Sciatic nerve (tissue), 2 donors: ENCODE measurements at regions not wholly inside any gene's neighbourhood (a gene's known extent, or its start where the extent isn't known, plus 50 kb on each side); places are given as distances from the start of the nearest gene placed in this dataset.
"Not testable (repeated sequence)": the region's sequence is repeated elsewhere in the genome, so short reads cannot be mapped to it uniquely, and the experiment has no call there.

Experiments used
- ATAC-seq: fragments of 200-7000 bp; cut with Tn5 transposase; one replicate; pipeline ENCODE4 v1.9.1; 2020; ENCODE audit warnings: mild to moderate bottlenecking, moderate library complexity
- DNase-seq: peaks from one replicate; pipeline ENCODE4 v3.0.0-alpha.2; 2020; ENCODE audit warnings: low spot score
- intact Hi-C: fragments of 100-400 bp; cut with DNase I; formaldehyde crosslinking; loops from one replicate; pipeline ENCODE4 v1.14.2; 2022
- donor health status: DM: no; HTN: no; CAD: no.
- donor health status: DM: no; HTN: no; CAD: no.

GRCh38 chr2:380772-381171, 92.9 kb upstream of the ALKAL2 start:
- intact Hi-C loops: no loop called here
- DNase-seq (no peak), ATAC-seq (no peak)

GRCh38 chr2:380221-380620, 92.3 kb upstream of the ALKAL2 start:
- intact Hi-C loops: no loop called here
- ATAC-seq: no peak
- DNase-seq: no peak

- intact Hi-C loops: no loop called here
- DNase-seq: no peak
- ATAC-seq: no peak
Observed at GRCh38 chr2:379778-380177, 91.9 kb upstream of the ALKAL2 start.

GRCh38 chr2:378364-378763, 90.5 kb upstream of the ALKAL2 start:
- intact Hi-C loops: no loop called here
- no peak for ATAC-seq
- no peak for DNase-seq

GRCh38 chr2:377414-377813, 89.5 kb upstream of the ALKAL2 start:
- intact Hi-C loops: no loop called here
- ATAC-seq: no peak
- no peak for DNase-seq

GRCh38 chr2:375956-376307, 88.0 kb upstream of the ALKAL2 start:
- intact Hi-C loops: no loop called here
- ATAC-seq: peak; percentile 68
- no peak for DNase-seq

- ATAC-seq (peak; percentile 74), DNase-seq (no peak)
Observed at GRCh38 chr2:375270-375955, 87.5 kb upstream of the ALKAL2 start.

GRCh38 chr2:368386-368785, 80.5 kb upstream of the ALKAL2 start:
- DNase-seq: no peak
- ATAC-seq: no peak
- intact Hi-C loops: no loop called here

More at GRCh38 chr2:375270-375955, 87.5 kb upstream of the ALKAL2 start:
- intact Hi-C loops: no loop called here

- DNase-seq (no peak), ATAC-seq (peak; percentile 82)
- intact Hi-C loops: no loop called here
Observed at GRCh38 chr2:367246-367645, 79.4 kb upstream of the ALKAL2 start.

- ATAC-seq (peak; percentile 75), DNase-seq (no peak)
- intact Hi-C loops: no loop called here
Observed at GRCh38 chr2:366706-367105, 78.8 kb upstream of the ALKAL2 start.

GRCh38 chr2:365367-366275, 77.7 kb upstream of the ALKAL2 start:
- intact Hi-C loops: no loop called here
- ATAC-seq (peak; percentile 22), DNase-seq (no peak)

GRCh38 chr2:363824-364470, 76.1 kb upstream of the ALKAL2 start:
- DNase-seq: no peak
- intact Hi-C loops: no loop called here

GRCh38 chr2:362924-363323, 75.0 kb upstream of the ALKAL2 start:
- intact Hi-C loops: no loop called here

More at GRCh38 chr2:363824-364470, 76.1 kb upstream of the ALKAL2 start:
- ATAC-seq: no peak

GRCh38 chr2:360124-360523, 72.2 kb upstream of the ALKAL2 start:
- no peak for DNase-seq
- intact Hi-C loops: no loop called here
- ATAC-seq: no peak

More at GRCh38 chr2:362924-363323, 75.0 kb upstream of the ALKAL2 start:
- ATAC-seq (no peak), DNase-seq (no peak)

GRCh38 chr2:359047-359446, 71.2 kb upstream of the ALKAL2 start:
- intact Hi-C loops: no loop called here
- DNase-seq (no peak), ATAC-seq (no peak)

- ATAC-seq: no peak
- no peak for DNase-seq
- intact Hi-C loops: no loop called here
Observed at GRCh38 chr2:357811-358210, 69.9 kb upstream of the ALKAL2 start.

- ATAC-seq, DNase-seq, intact Hi-C loops: not testable (repeated sequence)
Observed at GRCh38 chr2:356304-356703, 68.4 kb upstream of the ALKAL2 start.

- intact Hi-C loops: no loop called here
- DNase-seq (no peak), ATAC-seq (no peak)
Observed at GRCh38 chr2:355773-356172, 67.9 kb upstream of the ALKAL2 start.

GRCh38 chr2:352696-353095, 64.8 kb upstream of the ALKAL2 start:
- intact Hi-C loops: no loop called here
- no peak for DNase-seq
- no peak for ATAC-seq

- DNase-seq (no peak), ATAC-seq (peak; percentile 56)
- intact Hi-C loops: no loop called here
Observed at GRCh38 chr2:349390-349789, 61.5 kb upstream of the ALKAL2 start.
